ENCODE measurements at regions not wholly inside any gene's neighbourhood (a gene's known extent, or its start where the extent isn't known, plus 50 kb on each side); places are given as distances from the start of the nearest gene placed in this dataset.

- TF ChIP-seq CTCF (IDR thresholded peaks at IDR 0.05) (no peak), ZFX (IDR thresholded peaks at IDR 0.05; ENCODE audit: borderline replicate concordance) (no peak)
Measured at GRCh38 chr13:44026194-44026593, 146.5 kb downstream of the LACC1 start.

Data from 22Rv1 (cell line).